ENCODE measurements at regions not wholly inside any gene's neighbourhood (a gene's known extent, or its start where the extent isn't known, plus 50 kb on each side); places are given as distances from the start of the nearest gene placed in this dataset.
"Not testable (repeated sequence)": the region's sequence is repeated elsewhere in the genome, so short reads cannot be mapped to it uniquely, and the experiment has no call there.

DNA sequence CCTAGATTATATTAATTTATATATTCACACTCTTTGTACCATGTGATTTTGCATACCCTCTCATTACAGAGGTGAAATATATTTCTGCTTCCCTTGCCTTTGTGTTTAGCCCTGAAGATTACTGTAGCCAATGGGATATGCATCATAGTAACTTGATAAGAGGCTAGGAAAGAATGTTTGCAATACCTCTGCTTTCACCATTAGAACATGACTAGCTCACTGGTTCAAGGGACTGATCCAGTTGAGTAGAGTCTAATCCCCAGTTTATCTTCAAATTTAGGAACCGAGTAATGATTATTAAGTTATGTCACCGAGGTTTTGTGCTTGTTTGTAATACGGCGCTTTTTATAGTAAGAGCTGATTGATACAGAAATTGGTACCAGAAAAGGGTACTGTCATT, 552.6 kb upstream of the GJE1 start:
- no peak for DNase-seq

DNA sequence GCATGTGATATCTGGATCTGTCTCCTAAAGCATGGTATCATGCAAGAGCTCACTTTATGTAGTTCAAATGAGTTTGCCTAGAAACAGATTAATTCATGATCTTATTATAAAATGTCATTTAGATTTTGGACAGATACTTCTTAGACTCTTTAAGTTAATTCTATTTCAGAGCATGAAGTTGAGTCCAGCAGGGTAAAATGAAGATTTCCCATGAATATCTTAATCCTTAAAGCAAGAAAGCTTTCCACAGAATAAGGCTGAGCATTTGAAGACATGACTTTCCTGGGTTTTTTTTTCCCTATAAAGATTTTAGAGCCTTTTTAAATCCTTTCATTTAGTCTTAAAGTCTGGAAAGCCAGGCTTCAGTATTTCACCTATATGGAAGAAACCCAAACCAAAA, 556.0 kb upstream of the GJE1 start:
- DNase-seq, result no peak

DNA sequence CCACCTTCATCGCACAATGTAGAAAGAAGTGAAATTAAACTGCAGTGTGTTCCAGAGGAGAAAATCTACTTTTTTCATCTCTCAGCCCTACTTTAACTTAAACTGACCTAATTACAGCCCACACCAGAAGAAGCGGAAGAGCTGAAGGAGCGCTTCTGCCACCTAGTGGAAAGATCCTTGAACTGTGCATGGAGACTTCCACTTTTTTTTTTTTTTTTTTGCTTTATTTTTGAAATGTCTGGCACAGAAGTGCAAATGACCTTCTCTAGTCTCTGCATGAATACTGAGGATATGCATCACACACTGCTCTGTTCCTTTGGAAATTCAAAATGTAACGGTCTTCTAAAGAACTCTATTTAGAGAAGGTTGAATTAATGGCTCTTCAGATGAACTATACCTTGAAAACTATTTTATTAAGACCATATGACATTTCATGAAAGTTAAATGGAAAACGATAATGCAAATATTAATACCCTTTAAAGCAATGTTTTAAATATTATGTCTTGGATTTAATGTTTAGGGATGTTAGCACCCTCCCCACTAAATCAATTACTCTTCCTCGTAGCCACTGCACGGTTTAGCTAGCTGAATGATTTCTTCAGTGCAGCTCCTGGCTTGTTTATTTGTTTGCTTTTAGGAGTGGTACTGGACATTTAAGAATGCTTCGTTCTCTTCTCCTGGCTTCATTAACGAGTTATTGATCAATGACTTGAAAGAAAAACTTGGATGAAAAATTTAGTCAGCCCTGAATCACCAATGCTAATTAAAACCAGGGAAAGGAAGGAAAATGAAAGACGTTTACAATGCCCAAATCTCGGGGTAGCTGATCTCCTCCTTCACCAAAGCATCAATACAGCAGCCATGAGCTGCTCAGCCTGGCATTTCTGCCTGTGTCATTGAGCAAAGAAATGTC, 569.6 kb upstream of the GJE1 start:
- peak; percentile 95 for DNase-seq

DNA sequence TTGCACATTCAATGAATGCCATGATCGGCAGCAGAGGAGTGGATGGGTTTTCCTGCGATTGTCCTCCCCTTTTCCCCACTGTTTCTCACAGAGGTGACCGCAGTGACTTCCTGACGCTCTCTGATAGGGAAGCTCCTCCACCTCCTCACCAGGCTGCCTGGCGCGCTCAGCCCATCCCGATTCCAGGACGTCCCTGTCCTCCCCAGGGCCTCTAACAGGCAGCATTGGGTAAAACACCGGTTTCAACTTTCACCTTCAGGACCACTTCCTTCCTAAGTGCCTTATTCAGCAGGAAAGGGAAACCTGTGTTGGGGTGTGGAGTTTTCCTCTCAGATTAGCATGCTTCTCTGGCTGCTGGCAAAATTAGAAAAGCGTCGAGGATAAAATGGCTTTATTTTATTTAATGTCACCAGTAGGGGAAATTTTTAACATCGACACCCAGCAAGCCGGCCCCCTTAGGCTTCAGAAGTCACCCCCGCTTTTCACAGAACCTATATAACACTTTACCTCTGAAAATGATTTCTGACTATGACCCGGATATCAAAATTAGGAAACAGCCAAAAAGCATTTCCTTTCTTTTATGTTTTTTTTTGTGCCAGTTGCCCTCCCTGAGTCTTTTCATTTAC, 570.4 kb upstream of the GJE1 start:
- no peak for DNase-seq

- no peak for DNase-seq
Measured at GRCh38 chr6:141561154-141561553, 571.6 kb upstream of the GJE1 start.

DNA sequence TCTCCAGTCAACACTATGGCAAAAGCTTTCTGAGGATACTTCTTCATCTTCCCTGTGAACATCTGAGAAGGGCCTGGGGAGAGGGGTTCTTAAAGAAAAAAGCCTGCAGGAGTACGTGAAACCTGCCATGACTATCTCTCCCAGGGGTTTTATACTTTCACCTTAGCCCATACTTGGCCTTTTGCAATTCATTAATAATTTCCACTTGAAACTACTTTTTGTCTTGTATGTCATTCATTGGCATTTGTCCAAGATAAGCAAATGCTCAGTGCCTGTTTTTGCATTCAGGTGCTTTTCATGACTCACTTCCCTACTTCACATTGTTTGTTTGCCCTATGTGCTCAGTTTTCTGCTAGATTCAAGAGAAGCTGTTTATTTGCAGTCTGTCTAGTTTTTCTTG, 580.3 kb upstream of the GJE1 start:
- DNase-seq, result no peak

- no peak for DNase-seq
Measured at GRCh38 chr6:141552031-141552430, 580.7 kb upstream of the GJE1 start.

DNA sequence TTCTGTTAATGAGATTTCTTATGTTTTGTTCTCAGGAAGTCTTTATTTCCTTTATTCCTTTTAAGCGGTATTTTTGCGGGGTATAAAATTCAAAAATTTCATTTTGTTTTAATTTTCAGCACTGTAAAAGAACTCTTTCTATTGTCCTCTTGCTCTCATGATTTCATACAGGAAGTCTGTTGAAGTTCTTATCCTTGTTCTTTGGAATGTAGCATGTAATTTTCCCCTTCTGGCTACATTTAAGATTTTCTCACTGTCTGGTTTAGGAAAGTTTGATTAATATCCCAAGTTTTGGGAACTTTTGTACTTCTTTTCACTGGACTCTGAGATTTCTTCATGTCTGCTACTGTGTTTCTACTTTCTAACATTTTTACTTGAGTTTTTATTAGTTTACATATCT, 581.4 kb upstream of the GJE1 start:
- no peak for DNase-seq

DNA sequence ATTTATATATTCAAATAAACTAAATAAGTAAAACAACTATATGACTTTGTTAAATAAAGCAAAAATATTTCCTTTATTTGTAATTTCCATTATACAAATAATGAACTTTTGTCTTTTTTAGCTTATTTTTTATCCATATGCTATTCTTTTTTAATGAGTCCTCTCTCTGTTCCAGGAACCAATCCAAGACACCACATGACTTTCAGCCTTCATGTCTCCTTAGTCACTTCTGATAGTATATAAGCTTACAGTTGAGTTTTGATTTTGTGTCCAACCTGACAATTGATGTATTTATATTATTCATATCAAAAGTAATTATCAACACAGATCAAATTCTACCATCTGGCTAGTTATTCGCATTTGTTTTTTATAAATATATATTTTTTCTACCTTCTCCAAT, 582.3 kb upstream of the GJE1 start:
- DNase-seq, result no peak

DNA sequence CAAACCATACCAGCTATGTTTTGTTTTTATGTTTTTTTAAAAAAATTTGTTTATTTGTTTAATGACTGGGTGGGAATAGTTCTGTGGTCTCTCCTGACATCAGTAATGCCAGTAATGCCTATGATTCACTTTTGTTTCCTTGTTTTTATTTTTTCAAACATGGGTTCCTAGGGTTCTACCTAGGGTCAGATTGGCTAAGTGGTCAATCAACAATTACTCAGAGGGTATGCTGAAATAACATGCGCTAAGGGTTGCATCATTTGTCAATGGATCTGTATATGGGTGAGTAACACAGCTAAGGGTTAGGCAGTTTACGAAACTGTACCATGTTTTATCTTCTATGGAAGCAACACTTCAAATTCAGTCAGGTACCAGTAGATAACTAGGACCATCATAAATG, 583.8 kb upstream of the GJE1 start:
- no peak for DNase-seq

GRCh38 chr6:141541581-141542324, 591.0 kb upstream of the GJE1 start:
- no peak for DNase-seq

DNA sequence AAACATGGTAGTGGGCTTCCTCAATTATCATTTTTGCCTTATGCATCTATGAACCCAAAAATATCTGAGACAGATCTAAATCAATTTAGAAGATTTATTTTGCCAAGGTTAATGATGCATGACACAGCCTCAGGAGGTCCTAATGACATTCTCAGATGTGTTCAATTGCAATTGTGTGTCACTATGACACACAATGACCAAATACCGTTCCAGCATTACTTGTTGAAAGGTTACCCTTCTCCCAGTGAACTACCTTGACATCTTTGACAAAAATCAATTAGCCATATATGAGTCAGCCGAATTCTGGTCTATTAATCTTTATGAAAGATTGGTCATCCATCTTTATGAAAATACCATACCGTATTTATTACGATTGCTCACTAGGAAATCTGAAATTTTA, 592.5 kb upstream of the GJE1 start:
- DNase-seq, result no peak

GRCh38 chr6:141539617-141540016, 593.1 kb upstream of the GJE1 start:
- DNase-seq, result no peak

- no peak for DNase-seq
Measured at GRCh38 chr6:141532211-141532610, 600.5 kb upstream of the GJE1 start.

DNA sequence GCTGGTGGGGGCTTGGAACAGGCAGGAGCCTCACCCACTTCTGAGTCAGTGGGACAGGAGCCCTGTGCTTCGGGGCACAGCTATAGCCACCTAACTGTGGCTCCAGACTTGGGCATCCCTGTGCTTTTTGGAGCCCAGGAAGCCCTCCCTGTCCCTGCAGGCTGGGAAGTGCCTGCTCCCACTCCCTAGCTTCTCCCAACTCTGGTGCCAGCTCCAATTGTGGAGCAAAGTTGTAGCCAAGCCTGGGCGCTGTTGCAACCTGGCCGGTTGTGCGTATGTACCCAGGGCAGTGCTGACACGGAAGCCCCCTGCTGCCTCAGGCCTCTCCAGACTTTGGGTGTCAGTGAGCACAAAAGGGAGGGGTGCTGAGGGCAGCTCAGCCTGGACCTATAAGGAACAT, 601.7 kb upstream of the GJE1 start:
- DNase-seq, result no peak

DNA sequence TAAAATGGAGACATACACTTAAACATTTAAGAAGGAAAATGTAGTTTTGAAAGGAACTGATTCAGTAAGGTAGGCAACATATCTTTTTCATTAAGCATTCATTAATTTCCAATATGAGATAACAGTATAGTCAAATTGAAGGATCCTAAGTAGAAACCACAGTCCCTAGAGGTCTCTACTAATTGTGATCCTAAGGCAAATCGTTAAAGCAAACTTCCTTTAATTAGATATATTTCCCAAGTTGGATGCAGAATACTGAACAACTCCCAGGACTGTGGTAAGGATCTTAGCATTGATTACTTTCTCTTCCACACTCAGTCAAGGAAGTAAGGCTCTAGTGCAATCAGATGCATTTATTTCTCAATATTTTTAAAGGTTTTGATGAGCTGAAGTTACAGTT, 604.1 kb upstream of the GJE1 start:
- DNase-seq, result no peak

GRCh38 chr6:141526985-141527384, 605.7 kb upstream of the GJE1 start:
- no peak for DNase-seq

GRCh38 chr6:141521440-141521839, 611.3 kb upstream of the GJE1 start:
- no peak for DNase-seq

GRCh38 chr6:141513830-141514229, 618.9 kb upstream of the GJE1 start:
- DNase-seq, result no peak

- DNase-seq, result no peak
Measured at GRCh38 chr6:141510803-141511202, 621.9 kb upstream of the GJE1 start.

DNA sequence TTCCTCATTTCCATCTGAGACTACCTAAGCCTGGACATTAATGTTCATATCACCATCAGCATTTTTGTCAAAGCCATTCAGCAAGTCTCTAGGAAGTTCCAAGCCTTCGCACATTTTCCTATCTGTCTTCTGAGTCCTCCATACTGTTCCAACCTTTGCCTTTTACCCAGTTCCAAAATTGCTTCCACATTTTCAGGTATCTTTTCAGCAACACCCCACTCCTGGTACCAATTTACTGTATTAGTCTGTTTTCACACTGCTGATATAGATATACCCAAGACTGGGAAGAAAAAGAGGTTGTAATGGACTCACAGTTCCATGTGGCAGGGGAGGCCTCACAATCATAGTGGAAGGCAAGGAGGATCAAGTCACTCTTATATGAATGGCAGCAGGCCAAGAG, 626.7 kb upstream of the GJE1 start:
- not testable (repeated sequence) for DNase-seq

GRCh38 chr6:141504318-141504717, 628.4 kb upstream of the GJE1 start:
- DNase-seq, result not testable (repeated sequence)

DNA sequence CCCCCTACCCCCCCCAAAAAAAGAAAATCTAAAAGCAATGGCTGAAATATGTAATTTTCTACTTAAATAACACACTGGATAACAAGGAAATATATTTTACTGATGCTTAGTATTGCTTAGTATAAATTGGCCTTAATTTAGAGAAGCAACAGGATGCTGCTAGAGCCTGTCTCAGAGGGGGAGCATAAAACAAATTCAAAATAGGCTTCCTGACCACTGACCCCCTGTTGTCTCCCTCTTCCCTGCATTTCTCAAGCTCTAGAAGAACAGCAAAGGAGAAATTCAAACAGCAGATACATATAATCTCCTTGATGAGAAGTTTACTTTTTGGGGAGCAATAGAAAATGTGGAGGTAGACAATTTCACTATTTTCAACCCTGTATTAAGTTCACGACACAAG, 631.1 kb upstream of the GJE1 start:
- DNase-seq, result no peak
